ENCODE measurements at regions not wholly inside any gene's neighbourhood (a gene's known extent, or its start where the extent isn't known, plus 50 kb on each side); places are given as distances from the start of the nearest gene placed in this dataset.

DNA sequence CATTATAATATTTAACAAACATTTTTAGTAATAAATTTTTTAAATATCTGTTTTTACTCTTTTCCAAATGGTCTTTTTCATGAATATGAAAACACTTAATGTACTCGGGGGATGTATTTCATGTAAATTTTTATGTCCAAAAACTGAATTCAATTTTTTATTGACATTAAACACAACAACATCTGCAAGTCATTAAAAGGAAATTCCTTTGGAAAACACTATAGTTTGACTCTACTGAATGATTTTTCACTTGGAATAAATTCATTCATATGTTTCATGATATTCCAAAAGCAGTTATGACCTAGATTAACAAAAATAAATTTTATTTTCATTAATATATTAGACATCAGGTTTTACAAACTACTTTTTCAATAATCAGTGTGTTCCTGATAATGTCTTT lies 239.8 kb upstream of the AGTR1 start:
- TF ChIP-seq, protein P1, sequence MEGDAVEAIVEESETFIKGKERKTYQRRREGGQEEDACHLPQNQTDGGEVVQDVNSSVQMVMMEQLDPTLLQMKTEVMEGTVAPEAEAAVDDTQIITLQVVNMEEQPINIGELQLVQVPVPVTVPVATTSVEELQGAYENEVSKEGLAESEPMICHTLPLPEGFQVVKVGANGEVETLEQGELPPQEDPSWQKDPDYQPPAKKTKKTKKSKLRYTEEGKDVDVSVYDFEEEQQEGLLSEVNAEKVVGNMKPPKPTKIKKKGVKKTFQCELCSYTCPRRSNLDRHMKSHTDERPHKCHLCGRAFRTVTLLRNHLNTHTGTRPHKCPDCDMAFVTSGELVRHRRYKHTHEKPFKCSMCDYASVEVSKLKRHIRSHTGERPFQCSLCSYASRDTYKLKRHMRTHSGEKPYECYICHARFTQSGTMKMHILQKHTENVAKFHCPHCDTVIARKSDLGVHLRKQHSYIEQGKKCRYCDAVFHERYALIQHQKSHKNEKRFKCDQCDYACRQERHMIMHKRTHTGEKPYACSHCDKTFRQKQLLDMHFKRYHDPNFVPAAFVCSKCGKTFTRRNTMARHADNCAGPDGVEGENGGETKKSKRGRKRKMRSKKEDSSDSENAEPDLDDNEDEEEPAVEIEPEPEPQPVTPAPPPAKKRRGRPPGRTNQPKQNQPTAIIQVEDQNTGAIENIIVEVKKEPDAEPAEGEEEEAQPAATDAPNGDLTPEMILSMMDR (optimal IDR thresholded peaks at IDR 0.05 in 1 of 3, IDR thresholded peaks at IDR 0.05 in 1 of 3, conservative IDR thresholded peaks at IDR 0.05 in 1 of 3; ENCODE audit: extremely low read depth in 1 of 3, insufficient read depth in 2 of 3, low read length in 3 of 3), result no peak
- no peak for TF ChIP-seq EZH2 (IDR thresholded peaks at IDR 0.05; ENCODE audit: low read length)

Data from keratinocyte (primary cell).